Muscle layer of duodenum (tissue), 2 donors: ENCODE measurements at regions not wholly inside any gene's neighbourhood (a gene's known extent, or its start where the extent isn't known, plus 50 kb on each side); places are given as distances from the start of the nearest gene placed in this dataset.

Experiments used
- H3K27ac ChIP-seq: one replicate; pipeline ENCODE4 v1.7.0; 2013; ENCODE audit warnings: mild to moderate bottlenecking, low read length
- H3K27me3 ChIP-seq: one replicate; pipeline ENCODE4 v1.7.0; 2013; ENCODE audit warnings: low read depth, mild to moderate bottlenecking, control low read depth, low read length
- H3K36me3 ChIP-seq, 2 donors: one replicate each; pipeline ENCODE4 v1.7.0; 2013; ENCODE audit warnings: low read length in 2 of 2, control low read depth in 1 of 2, mild to moderate bottlenecking in 1 of 2; ENCODE audit not compliant: insufficient read depth in 2 of 2, control insufficient read depth in 1 of 2
- H3K4me1 ChIP-seq, 2 donors: one replicate each; pipeline ENCODE4 v1.7.0; 2013; ENCODE audit warnings: low read length in 2 of 2, mild to moderate bottlenecking in 2 of 2, control low read depth in 1 of 2, moderate library complexity in 1 of 2; ENCODE audit not compliant: insufficient read depth in 2 of 2, control insufficient read depth in 1 of 2
- H3K4me3 ChIP-seq, 2 donors: one replicate each; pipeline ENCODE4 v1.7.0; 2013; ENCODE audit warnings: low read length in 2 of 2, low read depth in 1 of 2, mild to moderate bottlenecking in 1 of 2
- H3K9me3 ChIP-seq, 2 donors: one replicate each; pipeline ENCODE4 v1.7.0; 2013; ENCODE audit warnings: low read length in 2 of 2, control low read depth in 1 of 2, mild to moderate bottlenecking in 1 of 2; ENCODE audit not compliant: control insufficient read depth in 1 of 2
- donor health status: healthy.

DNA sequence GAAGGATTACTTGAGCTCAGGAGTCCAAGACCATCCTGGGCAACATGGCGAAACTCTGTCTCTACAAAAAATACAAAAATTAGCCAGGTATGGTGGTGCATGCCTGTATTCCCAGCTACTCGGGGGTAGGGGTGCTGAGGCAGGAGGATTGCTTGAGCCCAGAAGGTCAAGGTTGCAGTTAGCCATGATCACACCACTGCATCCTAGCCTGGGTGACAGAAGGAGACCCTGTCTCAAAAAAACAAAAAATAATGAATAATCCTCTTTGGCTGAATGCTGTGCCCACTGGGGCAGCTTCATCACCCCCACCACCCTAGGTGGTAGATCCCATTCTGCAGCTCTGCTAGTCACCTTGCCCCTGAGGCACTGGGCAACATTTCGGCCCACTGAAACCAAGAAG, 109.4 kb downstream of the ZFP36L2 start:
- Histone ChIP-seq H3K27ac (no peak overlapping the region), H3K4me3 (no peak overlapping the region), H3K9me3 (peaks cover 10 to 17% of the 10 kb centered on the region in 2 donors)

DNA sequence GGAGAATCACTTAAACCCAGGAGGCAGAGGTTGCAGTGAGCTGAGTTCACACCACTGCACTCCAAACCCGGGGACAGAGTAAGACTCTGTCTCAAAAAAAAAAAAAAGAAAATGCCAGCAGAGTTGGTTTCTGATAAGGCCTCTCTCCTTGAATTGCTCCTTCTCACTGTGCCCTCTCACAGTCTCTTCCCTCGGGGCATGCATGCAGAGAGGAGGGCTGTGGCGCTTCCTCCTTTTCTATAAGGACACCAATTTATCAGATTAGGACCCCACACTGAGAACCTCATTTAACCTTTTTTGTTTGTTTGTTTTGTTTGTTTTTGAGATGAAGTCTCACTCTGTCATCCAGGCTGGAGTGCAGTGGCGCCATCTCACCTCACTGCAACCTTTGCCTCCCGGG, 110.5 kb downstream of the ZFP36L2 start:
- Histone ChIP-seq H3K4me3 (no peak overlapping the region), H3K9me3 (peaks cover 10 to 17% of the 10 kb centered on the region in 2 donors), H3K36me3 (no peaks in the 10 kb centered on the region), H3K27me3 (no peaks in the 10 kb centered on the region), H3K4me1 (peaks cover 0 to 4% of the 10 kb centered on the region in 2 donors), H3K27ac (no peak overlapping the region)

More for the DNA sequence above, 109.4 kb downstream of the ZFP36L2 start:
- Histone ChIP-seq H3K27me3 (no peaks in the 10 kb centered on the region), H3K4me1 (peaks cover 0 to 4% of the 10 kb centered on the region in 2 donors), H3K36me3 (no peaks in the 10 kb centered on the region)

DNA sequence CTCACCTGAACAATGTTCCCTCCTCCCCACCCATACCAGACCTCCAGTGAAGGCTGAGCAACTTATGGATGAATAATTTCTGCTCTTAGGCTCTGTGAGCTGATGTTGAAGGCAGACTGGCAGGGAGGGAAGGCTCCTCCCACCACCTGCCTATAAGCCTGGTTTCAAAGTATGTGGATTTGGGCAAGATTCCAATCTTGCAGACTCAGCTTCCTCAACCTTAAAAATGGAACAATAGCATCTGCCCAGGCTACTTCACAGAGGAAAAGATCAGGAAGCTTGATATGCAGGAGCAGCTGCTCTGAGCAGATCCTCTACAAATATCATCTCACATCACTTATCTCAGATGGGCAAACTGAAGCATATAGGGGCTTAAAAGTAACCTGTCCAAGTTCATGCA, 112.2 kb downstream of the ZFP36L2 start:
- H3K4me1 ChIP-seq: peaks cover 0 to 17% of the 10 kb centered on the region in 2 donors
- no peaks in the 10 kb centered on the region for H3K27me3 ChIP-seq
- no peak overlapping the region for H3K4me3 ChIP-seq
- peaks cover 3 to 12% of the 10 kb centered on the region in 2 donors for H3K9me3 ChIP-seq
- no peak overlapping the region for H3K27ac ChIP-seq
- no peaks in the 10 kb centered on the region for H3K36me3 ChIP-seq

DNA sequence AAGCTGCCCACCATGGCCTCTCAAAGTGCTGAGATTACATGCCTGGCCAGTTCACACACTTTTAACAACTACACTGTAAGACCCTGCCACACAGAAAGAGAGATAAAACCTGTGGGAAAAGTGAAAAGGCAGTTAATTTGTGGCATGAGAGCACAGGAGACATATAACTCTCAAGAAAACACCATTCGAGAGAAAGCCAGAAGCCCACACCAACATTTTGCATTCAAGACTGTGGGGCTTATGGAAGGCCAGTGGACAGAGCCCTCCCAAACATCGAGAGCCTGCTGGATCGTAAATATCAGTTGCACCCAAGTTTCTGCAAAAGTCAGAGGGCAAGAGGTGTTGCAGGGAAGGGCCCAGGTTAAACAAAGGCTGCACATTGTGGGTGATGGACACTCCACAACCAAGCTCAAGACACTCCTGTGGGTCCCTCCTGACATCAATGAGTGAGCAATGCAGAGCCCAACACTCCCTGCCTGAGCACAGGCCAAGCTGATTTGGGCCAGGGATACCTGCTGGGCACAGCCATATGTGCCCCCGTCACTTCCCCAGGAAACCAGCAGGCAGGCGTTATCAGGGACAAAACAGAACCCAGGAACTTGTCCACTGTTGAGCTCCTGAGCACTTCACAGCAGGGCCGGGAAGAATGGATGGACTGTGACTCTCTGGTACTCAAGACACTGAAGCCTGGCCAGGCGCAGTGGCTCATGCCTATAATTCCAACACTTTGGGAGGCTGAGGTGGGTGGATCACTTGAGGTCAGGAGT, 114.4 kb downstream of the ZFP36L2 start:
- Histone ChIP-seq H3K27ac (no peak overlapping the region), H3K4me3 (no peak overlapping the region), H3K4me1 (peaks cover 0 to 33% of the 10 kb centered on the region in 2 donors), H3K9me3 (no peaks in the 10 kb centered on the region), H3K36me3 (no peaks in the 10 kb centered on the region), H3K27me3 (no peaks in the 10 kb centered on the region)

DNA sequence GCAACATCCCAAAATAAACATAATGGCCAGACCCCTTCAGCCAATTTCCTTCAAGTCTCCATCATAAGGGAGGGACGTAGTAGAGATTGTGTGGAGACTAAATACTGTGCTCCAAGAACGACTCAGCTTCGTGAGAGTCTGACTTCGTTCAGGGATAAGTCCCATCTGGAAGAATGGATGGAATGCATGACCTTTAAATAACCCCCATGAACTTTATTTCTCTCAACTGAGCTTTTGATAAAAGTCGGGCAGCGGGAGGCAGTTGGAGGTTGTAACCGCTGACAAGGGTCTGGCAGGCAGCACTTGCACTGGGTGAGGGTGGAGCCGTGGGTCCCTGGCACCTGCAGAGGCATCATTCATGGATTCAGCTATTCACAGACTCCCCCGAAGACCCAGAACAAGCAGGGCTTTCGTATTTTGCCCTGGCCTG, 115.9 kb downstream of the ZFP36L2 start:
- Histone ChIP-seq H3K27me3 (no peaks in the 10 kb centered on the region), H3K27ac (peak overlapping the region; percentile 61), H3K4me1 (peaks cover 13 to 48% of the 10 kb centered on the region in 2 donors), H3K36me3 (no peaks in the 10 kb centered on the region), H3K9me3 (no peaks in the 10 kb centered on the region), H3K4me3 (no peak overlapping the region)

DNA sequence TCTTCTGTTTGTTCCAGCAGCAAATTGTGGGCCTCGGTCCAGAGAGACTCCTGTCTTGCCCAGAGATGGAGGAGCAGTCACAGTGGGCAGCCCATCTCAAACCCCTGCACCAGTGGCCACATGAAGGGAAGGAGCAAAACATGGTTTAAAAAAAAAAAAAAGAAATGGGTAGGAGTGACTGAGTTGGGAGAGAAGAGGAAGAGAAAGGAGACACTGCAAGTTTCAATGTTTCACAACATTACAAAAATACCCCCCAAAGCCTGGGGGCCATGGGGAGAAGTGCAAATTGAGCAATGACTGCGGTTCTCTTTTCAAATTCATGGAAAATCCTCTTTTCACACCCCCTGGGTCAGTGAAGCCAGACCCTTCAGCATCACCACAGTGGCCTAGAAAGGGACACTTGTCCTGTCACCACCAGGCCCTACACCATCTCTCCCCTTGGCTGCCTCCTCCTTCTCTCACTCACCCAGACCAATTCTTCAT, 117.1 kb downstream of the ZFP36L2 start:
- Histone ChIP-seq H3K4me1 (peaks cover 21 to 51% of the 10 kb centered on the region in 2 donors), H3K27ac (peak overlapping the region; percentile 65), H3K27me3 (no peaks in the 10 kb centered on the region), H3K9me3 (no peaks in the 10 kb centered on the region), H3K4me3 (no peak overlapping the region), H3K36me3 (no peaks in the 10 kb centered on the region)

DNA sequence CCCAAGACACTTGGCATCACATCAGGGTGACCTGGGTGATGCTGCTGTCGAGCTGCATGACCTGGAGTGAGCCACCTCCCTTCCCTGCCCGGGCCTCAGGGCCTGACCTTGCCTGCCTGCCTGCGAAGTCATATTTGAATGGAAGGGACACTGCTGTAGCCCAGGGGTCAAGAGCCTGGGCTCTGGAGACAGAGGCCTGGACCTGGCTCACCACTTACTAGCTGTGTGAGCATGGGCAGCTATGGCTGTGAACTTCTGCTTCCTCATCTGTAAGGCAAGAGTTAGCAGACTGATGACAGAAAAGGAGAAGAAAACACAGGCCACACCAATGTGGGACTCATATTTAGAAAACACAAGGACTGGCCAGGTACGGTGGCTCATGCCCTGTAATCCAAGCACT, 118.7 kb downstream of the ZFP36L2 start:
- no peaks in the 10 kb centered on the region for H3K36me3 ChIP-seq
- no peak overlapping the region for H3K4me3 ChIP-seq
- H3K4me1 ChIP-seq: peaks cover 21 to 49% of the 10 kb centered on the region in 2 donors
- H3K27me3 ChIP-seq: no peaks in the 10 kb centered on the region
- H3K9me3 ChIP-seq: no peaks in the 10 kb centered on the region
- H3K27ac ChIP-seq: no peak overlapping the region

DNA sequence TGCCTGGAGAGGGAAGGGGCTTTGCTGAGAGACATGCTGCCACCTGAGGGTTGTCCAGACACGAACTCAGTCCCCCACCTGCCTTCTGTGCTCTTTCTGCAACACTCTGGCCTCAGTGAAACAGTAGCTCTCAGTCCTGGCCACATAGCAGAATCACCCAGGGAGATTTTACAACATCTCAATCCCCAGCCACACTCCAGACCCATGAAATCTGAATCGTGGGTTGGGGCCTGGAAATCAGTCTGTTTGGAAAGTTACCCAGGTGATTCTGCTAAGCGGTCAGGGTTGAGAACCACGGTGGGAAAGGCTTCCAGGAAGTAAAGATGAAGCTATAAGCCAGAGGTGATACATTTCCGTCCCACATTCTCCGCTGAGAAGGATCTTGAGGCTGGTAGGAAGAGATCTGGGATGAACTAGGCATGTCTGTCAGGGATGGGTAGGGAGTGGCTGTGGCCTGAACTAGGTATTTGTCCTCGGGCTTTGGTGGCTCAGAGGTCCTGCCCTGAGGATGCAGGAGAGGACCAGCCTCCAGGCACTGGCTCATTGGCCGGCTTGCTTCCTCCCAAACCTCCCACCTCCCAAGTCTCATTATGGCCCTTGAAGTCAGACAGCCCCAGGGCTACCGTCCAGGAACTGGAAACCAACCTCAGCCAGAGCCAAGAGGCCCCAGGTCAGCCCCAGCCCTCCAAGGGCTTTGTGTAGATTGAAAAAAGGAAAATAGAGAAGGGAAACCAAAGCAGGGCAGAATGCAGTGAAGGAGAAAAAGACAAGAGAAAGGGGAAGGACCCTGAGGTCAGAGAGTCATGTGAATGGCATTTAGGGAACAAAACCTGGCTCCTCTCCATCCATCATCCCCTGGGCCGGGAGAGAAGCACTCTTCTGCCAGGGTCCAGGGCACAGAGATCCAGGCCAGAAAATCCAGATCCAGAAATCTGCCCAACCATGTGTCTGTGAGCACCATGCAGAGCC, 119.6 kb downstream of the ZFP36L2 start:
- H3K9me3 ChIP-seq: no peaks in the 10 kb centered on the region
- no peak overlapping the region for H3K4me3 ChIP-seq
- peak overlapping the region; percentile 85 for H3K27ac ChIP-seq
- no peaks in the 10 kb centered on the region for H3K27me3 ChIP-seq
- H3K36me3 ChIP-seq: no peaks in the 10 kb centered on the region
- H3K4me1 ChIP-seq: peaks cover 22 to 50% of the 10 kb centered on the region in 2 donors

DNA sequence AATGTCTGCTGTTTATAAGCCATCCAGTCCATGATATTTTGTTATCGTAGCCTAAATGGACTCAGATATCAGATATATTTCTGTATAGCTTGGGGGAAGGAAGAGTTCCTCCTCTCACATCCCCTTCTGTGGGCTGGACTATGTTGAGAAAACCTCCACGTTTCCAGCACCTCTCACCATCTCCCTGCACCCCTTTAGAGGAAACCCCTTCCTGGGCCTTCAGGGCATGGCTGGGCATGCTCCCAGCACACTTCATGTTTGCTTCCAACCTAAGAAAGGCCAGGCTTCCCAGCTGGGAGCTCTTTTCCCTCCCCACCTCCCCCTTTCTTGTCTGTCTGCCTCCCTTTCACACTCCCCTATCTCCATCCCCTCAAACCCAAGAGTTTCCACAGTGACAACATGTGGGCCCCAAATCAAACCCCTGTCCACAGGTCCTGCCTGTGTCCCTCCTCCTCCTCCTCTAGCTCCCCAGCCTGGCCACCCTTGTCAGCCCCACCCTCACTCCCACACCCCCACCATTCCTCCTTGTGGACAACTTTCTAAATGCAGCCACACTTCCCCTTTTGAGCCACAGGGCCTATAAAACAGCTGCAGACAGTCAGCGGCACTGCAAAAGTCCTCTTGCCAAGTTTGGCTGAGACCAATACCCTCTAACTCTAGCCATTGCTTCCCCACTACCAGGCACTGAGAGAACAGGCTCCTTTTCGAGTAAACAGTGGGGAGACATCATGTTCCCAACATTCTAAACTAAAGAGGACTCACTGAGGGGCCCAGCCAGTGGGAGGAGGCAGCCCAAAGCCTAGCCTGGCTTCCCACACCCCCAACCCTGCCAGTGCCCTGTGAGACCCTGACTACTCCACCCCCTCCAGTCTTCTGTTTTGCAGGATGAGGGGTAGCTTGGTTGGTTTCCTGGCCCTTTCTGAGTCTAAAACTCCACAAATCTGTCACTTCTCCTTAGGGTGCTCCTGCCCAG, 120.5 kb downstream of the ZFP36L2 start:
- Histone ChIP-seq H3K27me3 (no peaks in the 10 kb centered on the region), H3K4me3 (no peak overlapping the region), H3K27ac (peak overlapping the region; percentile 85), H3K4me1 (peaks cover 27 to 56% of the 10 kb centered on the region in 2 donors), H3K36me3 (no peaks in the 10 kb centered on the region), H3K9me3 (no peaks in the 10 kb centered on the region)

DNA sequence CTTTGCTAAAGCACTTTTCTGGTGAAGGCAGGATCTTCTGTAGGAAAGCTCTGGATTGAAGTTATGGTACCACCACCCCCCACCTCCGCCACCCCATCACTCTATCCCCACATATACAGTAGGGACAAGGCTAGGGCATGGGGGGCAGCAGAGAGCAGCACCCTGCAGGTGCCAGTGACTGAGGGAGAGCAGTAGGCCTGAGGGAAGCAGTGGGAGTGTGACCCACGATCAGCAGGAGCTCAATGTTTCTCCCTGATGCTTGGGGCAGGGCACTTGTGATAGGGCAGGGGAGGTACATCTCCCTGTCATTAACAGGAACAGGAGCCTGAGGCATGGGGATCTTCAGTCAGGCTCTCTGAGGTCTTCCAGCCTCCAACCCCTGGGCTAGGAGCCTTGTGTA, 121.6 kb downstream of the ZFP36L2 start:
- H3K4me1 ChIP-seq: peaks cover 27 to 48% of the 10 kb centered on the region in 2 donors

More for the DNA sequence above, 121.6 kb downstream of the ZFP36L2 start:
- H3K27me3 ChIP-seq: no peaks in the 10 kb centered on the region
- H3K9me3 ChIP-seq: no peaks in the 10 kb centered on the region
- peak overlapping the region; percentile 85 for H3K27ac ChIP-seq
- H3K4me3 ChIP-seq: no peak overlapping the region
- H3K36me3 ChIP-seq: no peaks in the 10 kb centered on the region
